Sigmoid colon (tissue), 4 donors: ENCODE measurements at regions not wholly inside any gene's neighbourhood (a gene's known extent, or its start where the extent isn't known, plus 50 kb on each side); places are given as distances from the start of the nearest gene placed in this dataset.

Experiments
- EP300 ChIP-seq, 4 donors: sonication (generic); formaldehyde crosslinking; IDR thresholded peaks; one replicate each; pipeline ENCODE4 v1.6.1; 2017; ENCODE audit warnings: antibody characterized with exemption in 4 of 4
- POLR2AphosphoS5 ChIP-seq, 4 donors: sonication (generic); formaldehyde crosslinking; IDR thresholded peaks; one replicate each; pipeline ENCODE4 v1.6.1; 2017; ENCODE audit warnings: antibody characterized with exemption in 4 of 4
- TF ChIP-seq, protein P1 (sequence below), 4 experiments: fragments of 450-650 bp in 3 of 4; fragments of 200-600 bp in 1 of 4; IDR thresholded peaks; one replicate each; pipeline ENCODE4 v1.5.1; 2016 to 2019; ENCODE audit warnings: antibody characterized with exemption in 4 of 4, mild to moderate bottlenecking in 3 of 4, moderate library complexity in 2 of 4

GRCh38 chr16:86632206-86632605, 53.9 kb downstream of the FOXL1 start:
- TF ChIP-seq EP300 (IDR thresholded peaks at IDR 0.05) (no peak), POLR2AphosphoS5 (IDR thresholded peaks at IDR 0.05) (no peak)
- TF ChIP-seq, protein P1, sequence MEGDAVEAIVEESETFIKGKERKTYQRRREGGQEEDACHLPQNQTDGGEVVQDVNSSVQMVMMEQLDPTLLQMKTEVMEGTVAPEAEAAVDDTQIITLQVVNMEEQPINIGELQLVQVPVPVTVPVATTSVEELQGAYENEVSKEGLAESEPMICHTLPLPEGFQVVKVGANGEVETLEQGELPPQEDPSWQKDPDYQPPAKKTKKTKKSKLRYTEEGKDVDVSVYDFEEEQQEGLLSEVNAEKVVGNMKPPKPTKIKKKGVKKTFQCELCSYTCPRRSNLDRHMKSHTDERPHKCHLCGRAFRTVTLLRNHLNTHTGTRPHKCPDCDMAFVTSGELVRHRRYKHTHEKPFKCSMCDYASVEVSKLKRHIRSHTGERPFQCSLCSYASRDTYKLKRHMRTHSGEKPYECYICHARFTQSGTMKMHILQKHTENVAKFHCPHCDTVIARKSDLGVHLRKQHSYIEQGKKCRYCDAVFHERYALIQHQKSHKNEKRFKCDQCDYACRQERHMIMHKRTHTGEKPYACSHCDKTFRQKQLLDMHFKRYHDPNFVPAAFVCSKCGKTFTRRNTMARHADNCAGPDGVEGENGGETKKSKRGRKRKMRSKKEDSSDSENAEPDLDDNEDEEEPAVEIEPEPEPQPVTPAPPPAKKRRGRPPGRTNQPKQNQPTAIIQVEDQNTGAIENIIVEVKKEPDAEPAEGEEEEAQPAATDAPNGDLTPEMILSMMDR (IDR thresholded peaks at IDR 0.05), result no peak
